ENCODE measurements at regions not wholly inside any gene's neighbourhood (a gene's known extent, or its start where the extent isn't known, plus 50 kb on each side); places are given as distances from the start of the nearest gene placed in this dataset.

DNA sequence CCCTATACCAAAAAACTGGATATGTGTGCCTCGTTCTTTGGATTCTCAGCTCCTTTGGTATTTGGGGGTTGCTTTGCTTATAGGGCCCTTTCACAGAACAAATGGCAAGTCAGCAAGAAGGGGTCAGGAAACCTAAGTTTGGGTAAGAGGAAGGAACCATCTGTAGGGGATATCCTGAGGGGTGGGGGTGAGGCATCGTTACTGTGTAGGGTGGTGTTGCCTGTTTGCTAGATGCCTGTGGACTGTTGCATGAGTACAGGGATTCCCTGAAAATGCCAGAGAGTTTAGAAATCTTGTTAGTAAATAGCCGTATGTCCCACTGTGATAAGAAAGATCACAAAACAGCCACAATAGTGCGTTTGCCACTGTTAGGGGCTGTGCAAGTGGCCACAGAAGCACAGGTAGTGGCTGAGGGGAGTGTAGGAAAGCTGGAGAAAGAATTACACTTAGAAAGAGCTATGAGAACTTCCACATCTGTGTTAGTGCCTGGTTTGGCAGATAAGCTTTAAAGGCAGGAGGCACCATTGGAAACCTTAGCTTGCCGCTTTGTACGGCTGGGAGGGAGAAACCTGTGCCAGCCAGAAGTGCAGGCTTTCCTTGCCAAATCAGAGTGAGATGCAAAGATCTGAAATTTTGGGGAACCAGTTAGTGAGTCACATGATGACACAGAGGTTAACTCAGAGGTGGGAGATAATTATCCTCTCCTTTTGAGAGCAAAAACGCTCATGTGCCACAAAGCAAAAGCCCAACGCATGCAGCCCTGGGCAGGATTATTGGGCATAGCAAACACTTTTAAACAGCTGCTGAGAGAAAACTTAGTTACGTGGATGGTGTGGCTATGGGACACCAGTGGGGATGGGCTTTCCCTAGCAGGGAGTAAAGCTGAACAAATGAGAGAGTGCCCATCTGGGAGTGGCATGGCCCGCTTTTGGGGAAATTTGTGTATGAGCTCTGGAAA, 343.7 kb downstream of the ARAP2 start:
- CTCF ChIA-PET = no interaction called here
- Histone ChIP-seq H4K20me1 (ENCODE audit: low read length) (no peaks in the 10 kb centered on the region), H3K4me2 (ENCODE audit: low read length) (no peak overlapping the region), H3K9ac (ENCODE audit: low read length) (no peak overlapping the region), H3K4me1 (ENCODE audit: insufficient read depth, low read length) (no peaks in the 10 kb centered on the region), H3K9me2 (replicated peaks; ENCODE audit: low read length) (no peaks in the 10 kb centered on the region), H3K4me3 (ENCODE audit: low read length) (no peak overlapping the region), H3K27ac (ENCODE audit: low read length) (no peak overlapping the region), H3K27me3 (ENCODE audit: low read length) (no peaks in the 10 kb centered on the region), H3K79me2 (ENCODE audit: low read length) (no peaks in the 10 kb centered on the region), H3K9me3 (ENCODE audit: low read length) (no peaks in the 10 kb centered on the region), H2AFZ (ENCODE audit: low read length) (no peak overlapping the region), H3F3A (ENCODE audit: low read length, unreplicated experiment) (no peaks in the 10 kb centered on the region), H3K36me3 (ENCODE audit: low read depth, low read length) (no peaks in the 10 kb centered on the region)
- intact Hi-C loops (cut with micrococcal nuclease) = no loop called here
- TF ChIP-seq, protein P1, sequence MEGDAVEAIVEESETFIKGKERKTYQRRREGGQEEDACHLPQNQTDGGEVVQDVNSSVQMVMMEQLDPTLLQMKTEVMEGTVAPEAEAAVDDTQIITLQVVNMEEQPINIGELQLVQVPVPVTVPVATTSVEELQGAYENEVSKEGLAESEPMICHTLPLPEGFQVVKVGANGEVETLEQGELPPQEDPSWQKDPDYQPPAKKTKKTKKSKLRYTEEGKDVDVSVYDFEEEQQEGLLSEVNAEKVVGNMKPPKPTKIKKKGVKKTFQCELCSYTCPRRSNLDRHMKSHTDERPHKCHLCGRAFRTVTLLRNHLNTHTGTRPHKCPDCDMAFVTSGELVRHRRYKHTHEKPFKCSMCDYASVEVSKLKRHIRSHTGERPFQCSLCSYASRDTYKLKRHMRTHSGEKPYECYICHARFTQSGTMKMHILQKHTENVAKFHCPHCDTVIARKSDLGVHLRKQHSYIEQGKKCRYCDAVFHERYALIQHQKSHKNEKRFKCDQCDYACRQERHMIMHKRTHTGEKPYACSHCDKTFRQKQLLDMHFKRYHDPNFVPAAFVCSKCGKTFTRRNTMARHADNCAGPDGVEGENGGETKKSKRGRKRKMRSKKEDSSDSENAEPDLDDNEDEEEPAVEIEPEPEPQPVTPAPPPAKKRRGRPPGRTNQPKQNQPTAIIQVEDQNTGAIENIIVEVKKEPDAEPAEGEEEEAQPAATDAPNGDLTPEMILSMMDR (conservative IDR thresholded peaks at IDR 0.05; ENCODE audit: low read depth, low read length) = no peak
- TF ChIP-seq EZH2phosphoT487 (IDR thresholded peaks at IDR 0.05; ENCODE audit: borderline replicate concordance, low read length) = no peak
- no peak for TF ChIP-seq EZH2 (IDR thresholded peaks at IDR 0.05; ENCODE audit: low read length, unreplicated experiment)
- POLR2A ChIA-PET (ENCODE audit: unreplicated experiment) = no interaction called here
- no peak for DNase-seq
- no peak for ATAC-seq
- BruUV-seq (replicated peaks) = no TSS peak

DNA sequence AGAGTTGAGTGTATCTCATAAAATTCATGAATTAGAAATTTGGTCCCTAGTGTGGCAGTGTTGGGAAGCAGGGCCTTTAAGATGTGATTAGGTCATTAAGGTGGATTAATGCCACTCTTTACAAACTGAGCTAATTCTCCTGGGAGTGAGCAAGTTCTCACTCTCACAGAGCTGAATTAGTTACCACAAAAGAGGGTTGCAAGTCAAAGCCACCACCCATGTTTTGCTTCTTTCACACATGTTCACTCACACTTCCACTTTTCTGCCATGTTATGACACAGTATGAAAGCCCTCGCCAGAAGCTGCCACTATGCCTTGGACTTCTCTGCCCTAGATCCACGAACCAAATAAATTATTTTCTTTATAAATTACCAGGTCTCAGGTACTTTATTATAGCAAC, 332.1 kb downstream of the ARAP2 start:
- Histone ChIP-seq H3F3A (ENCODE audit: low read length, unreplicated experiment) (no peaks in the 10 kb centered on the region), H3K79me2 (ENCODE audit: low read length) (no peaks in the 10 kb centered on the region), H3K4me3 (ENCODE audit: low read length) (no peak overlapping the region), H2AFZ (ENCODE audit: low read length) (no peak overlapping the region), H3K4me1 (ENCODE audit: insufficient read depth, low read length) (no peaks in the 10 kb centered on the region), H4K20me1 (ENCODE audit: low read length) (no peaks in the 10 kb centered on the region), H3K27me3 (ENCODE audit: low read length) (no peaks in the 10 kb centered on the region), H3K4me2 (ENCODE audit: low read length) (no peak overlapping the region), H3K9me2 (replicated peaks; ENCODE audit: low read length) (no peaks in the 10 kb centered on the region), H3K27ac (ENCODE audit: low read length) (no peak overlapping the region), H3K36me3 (ENCODE audit: low read depth, low read length) (no peaks in the 10 kb centered on the region), H3K9ac (ENCODE audit: low read length) (no peak overlapping the region), H3K9me3 (ENCODE audit: low read length) (no peaks in the 10 kb centered on the region)
- DNase-seq (no peak), ATAC-seq (no peak)
- POLR2A ChIA-PET (ENCODE audit: unreplicated experiment) = no interaction called here
- intact Hi-C loops (cut with micrococcal nuclease) = no loop called here
- CTCF ChIA-PET = no interaction called here
- no peak for TF ChIP-seq EZH2 (IDR thresholded peaks at IDR 0.05; ENCODE audit: low read length, unreplicated experiment)
- TF ChIP-seq, protein P1 (conservative IDR thresholded peaks at IDR 0.05; ENCODE audit: low read depth, low read length) = no peak
- TF ChIP-seq EZH2phosphoT487 (IDR thresholded peaks at IDR 0.05; ENCODE audit: borderline replicate concordance, low read length) = no peak
- no TSS peak for BruUV-seq (replicated peaks)

DNA sequence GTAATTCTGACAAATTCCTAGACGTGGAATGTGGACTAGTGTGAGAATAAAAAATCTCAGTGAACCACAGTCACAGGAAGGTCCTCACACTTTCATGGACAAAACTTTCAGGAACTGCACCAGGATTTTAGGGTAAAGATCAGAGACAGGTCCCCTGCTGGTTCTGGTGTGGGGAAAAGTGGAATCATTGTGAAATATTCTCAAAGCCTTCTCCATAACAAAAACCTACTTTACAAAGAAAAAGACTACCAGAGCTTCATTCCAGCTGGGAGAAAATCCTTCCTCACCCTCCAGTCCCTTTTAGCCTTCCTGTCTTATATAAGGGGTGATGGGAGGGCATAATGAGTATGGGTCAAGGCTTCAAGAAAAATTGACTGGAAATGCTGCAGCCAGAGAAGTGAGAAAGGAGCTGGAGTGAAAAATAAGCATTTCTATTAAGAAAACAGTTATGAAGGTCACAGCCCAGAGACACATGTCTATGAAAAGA, 325.8 kb downstream of the ARAP2 start:
- ATAC-seq (no peak), DNase-seq (no peak)
- H3F3A ChIP-seq (ENCODE audit: low read length, unreplicated experiment) = no peaks in the 10 kb centered on the region
- H3K4me1 ChIP-seq (ENCODE audit: insufficient read depth, low read length) = no peaks in the 10 kb centered on the region
- ChIA-PET POLR2A (ENCODE audit: unreplicated experiment) (no interaction called here), CTCF (no interaction called here)
- no peaks in the 10 kb centered on the region for H4K20me1 ChIP-seq (ENCODE audit: low read length)
- H3K9ac ChIP-seq (ENCODE audit: low read length) = no peak overlapping the region
- no peaks in the 10 kb centered on the region for H3K9me2 ChIP-seq (replicated peaks; ENCODE audit: low read length)
- H3K27me3 ChIP-seq (ENCODE audit: low read length) = no peaks in the 10 kb centered on the region
- no peaks in the 10 kb centered on the region for H3K9me3 ChIP-seq (ENCODE audit: low read length)
- no peak for TF ChIP-seq EZH2 (IDR thresholded peaks at IDR 0.05; ENCODE audit: low read length, unreplicated experiment)
- no peak for TF ChIP-seq EZH2phosphoT487 (IDR thresholded peaks at IDR 0.05; ENCODE audit: borderline replicate concordance, low read length)
- TF ChIP-seq, protein P1 (conservative IDR thresholded peaks at IDR 0.05; ENCODE audit: low read depth, low read length) = no peak
- H3K4me2 ChIP-seq (ENCODE audit: low read length) = no peak overlapping the region
- no peak overlapping the region for H2AFZ ChIP-seq (ENCODE audit: low read length)
- no peaks in the 10 kb centered on the region for H3K79me2 ChIP-seq (ENCODE audit: low read length)
- no peak overlapping the region for H3K27ac ChIP-seq (ENCODE audit: low read length)
- BruUV-seq (replicated peaks) = no TSS peak
- H3K36me3 ChIP-seq (ENCODE audit: low read depth, low read length) = no peaks in the 10 kb centered on the region
- H3K4me3 ChIP-seq (ENCODE audit: low read length) = no peak overlapping the region
- intact Hi-C loops (cut with micrococcal nuclease) = no loop called here
